NT2/D1 (cell line): ENCODE measurements at regions not wholly inside any gene's neighbourhood (a gene's known extent, or its start where the extent isn't known, plus 50 kb on each side); places are given as distances from the start of the nearest gene placed in this dataset.

Experiments
- YY1 ChIP-seq: IDR thresholded peaks from 2 replicates; pipeline ENCODE4 v1.6.1; 2011; ENCODE audit not compliant: insufficient read length, insufficient read depth
- ZNF274 ChIP-seq: IDR thresholded peaks from 2 replicates; pipeline ENCODE4 v1.6.1; 2011; ENCODE audit warnings: mild to moderate bottlenecking, low read depth, low read length

GRCh38 chr2:190807886-190808285 lies 72.7 kb upstream of the GLS start:
- TF ChIP-seq YY1 = no peak
- TF ChIP-seq ZNF274 = no peak
